H1 (cell line): ENCODE measurements at regions not wholly inside any gene's neighbourhood (a gene's known extent, or its start where the extent isn't known, plus 50 kb on each side); places are given as distances from the start of the nearest gene placed in this dataset.

ENCODE experiments used
- CTCF ChIA-PET: fragments of 300-600 bp; sonication (Branson Sonifier 250); formaldehyde crosslinking; loops from one replicate; lab custom pipeline; 2021; ENCODE audit not compliant: partially characterized antibody; lab: Charles Lee
- POLR2A ChIA-PET: fragments of 300-600 bp; sonication (Branson Sonifier 250); formaldehyde crosslinking; loops from one replicate; lab custom pipeline; 2021; ENCODE audit warnings: inconsistent platforms; ENCODE audit not compliant: partially characterized antibody; lab: Charles Lee
- DNase-seq, 2 experiments: peaks; one replicate each; pipeline versions ENCODE4 v3.0.0 to v3.0.0-alpha.2; 2010 to 2022; ENCODE audit warnings: low spot score in 2 of 2, low read depth in 1 of 2, mixed read lengths in 1 of 2
- FAIRE-seq: peaks from 2 replicates; lab custom pipeline; 2011; peaks lifted over from hg19 to GRCh38; lab: Jason Lieb, UNC
- H2AFZ ChIP-seq: 2 replicates; pipeline ENCODE4 v1.8.1; 2012; ENCODE audit warnings: low read length, inconsistent platforms
- H2AK5ac ChIP-seq: 2 replicates; pipeline ENCODE4 v1.6.1; 2013; ENCODE audit warnings: low read depth, low read length
- H2BK120ac ChIP-seq: replicated peaks from 2 replicates; pipeline ENCODE3; 2013; ENCODE audit warnings: low read depth, low read length, inconsistent platforms
- H2BK12ac ChIP-seq: 2 replicates; pipeline ENCODE4 v1.6.1; 2013; ENCODE audit warnings: low read depth, low read length
- H2BK15ac ChIP-seq: 2 replicates; pipeline ENCODE4 v1.6.1; 2013; ENCODE audit warnings: low read length
- H2BK20ac ChIP-seq: 2 replicates; pipeline ENCODE4 v1.6.1; 2013; ENCODE audit warnings: low read length
- H2BK5ac ChIP-seq: 2 replicates; pipeline ENCODE4 v1.6.1; 2013; ENCODE audit warnings: low read depth, low read length
- H3K14ac ChIP-seq: 2 replicates; pipeline ENCODE4 v1.6.1; 2013; ENCODE audit warnings: inconsistent platforms; ENCODE audit not compliant: insufficient read length
- H3K18ac ChIP-seq: 2 replicates; pipeline ENCODE4 v1.6.1; 2013; ENCODE audit warnings: low read length; ENCODE audit errors: extremely low read depth
- H3K23ac ChIP-seq: 2 replicates; pipeline ENCODE4 v1.6.1; 2013; ENCODE audit warnings: inconsistent platforms; ENCODE audit not compliant: insufficient read length
- H3K23me2 ChIP-seq: 2 replicates; pipeline ENCODE4 v1.6.1; 2013; ENCODE audit warnings: low read depth, low read length
- H3K27ac ChIP-seq: 2 replicates; pipeline ENCODE4 v1.6.1; 2011; ENCODE audit warnings: low read depth, low read length, inconsistent platforms
- H3K27me3 ChIP-seq, 4 experiments: replicated peaks in 1 of 4; 1 replicate in 1 of 4; 2 replicates in 3 of 4; pipeline versions ENCODE4 v1.6.1 to v1.8.1; 2011 to 2013; ENCODE audit warnings: low read length in 3 of 4, mild to moderate bottlenecking in 3 of 4, inconsistent platforms in 2 of 4, mixed read lengths in 2 of 4, moderate library complexity in 1 of 4; ENCODE audit not compliant: control insufficient read depth in 3 of 4, insufficient read depth in 3 of 4; ENCODE audit errors: extremely low read depth in 1 of 4
- H3K36me3 ChIP-seq, 4 experiments: 2 replicates each; pipeline versions ENCODE4 v1.6.1 to v1.8.1; 2011 to 2013; ENCODE audit warnings: mild to moderate bottlenecking in 4 of 4, low read length in 3 of 4, moderate library complexity in 2 of 4, control low read depth in 1 of 4, inconsistent platforms in 1 of 4; ENCODE audit not compliant: insufficient read depth in 4 of 4, control insufficient read depth in 2 of 4
- H3K4ac ChIP-seq: replicated peaks from 2 replicates; pipeline ENCODE3; 2013; ENCODE audit warnings: low read length, low read depth, mixed read lengths, inconsistent platforms; ENCODE audit not compliant: insufficient read length
- H3K4me1 ChIP-seq, 4 experiments: replicated peaks in 1 of 4; 1 replicate in 1 of 4; 2 replicates in 3 of 4; pipeline versions ENCODE4 v1.6.1 to v1.8.1; 2011 to 2013; ENCODE audit warnings: low read length in 3 of 4, inconsistent platforms in 2 of 4, mixed read lengths in 1 of 4; ENCODE audit not compliant: insufficient read depth in 4 of 4, control insufficient read depth in 3 of 4
- H3K4me2 ChIP-seq, 2 experiments: 2 replicates each; pipeline versions ENCODE4 v1.6.1 to v1.8.1; 2011 to 2013; ENCODE audit warnings: low read depth in 2 of 2, low read length in 2 of 2, control low read depth in 1 of 2, inconsistent platforms in 1 of 2, mild to moderate bottlenecking in 1 of 2; ENCODE audit not compliant: insufficient read depth in 1 of 2
- H3K4me3 ChIP-seq, 4 experiments: fragments of 200-600, 300-600 bp in 1 of 4; sonication (generic), shearing (Covaris generic), sonication (Bioruptor Twin) in 1 of 4; 2 replicates each; pipeline versions ENCODE4 v1.5.1 to v1.8.1; 2011 to 2016; ENCODE audit warnings: low read length in 4 of 4, low read depth in 3 of 4, control low read depth in 2 of 4, inconsistent platforms in 2 of 4, mild to moderate bottlenecking in 2 of 4, mixed read lengths in 1 of 4, moderate library complexity in 1 of 4; ENCODE audit not compliant: insufficient read depth in 2 of 4; ENCODE audit errors: extremely low read depth in 1 of 4
- H3K56ac ChIP-seq: replicated peaks from 2 replicates; pipeline ENCODE3; 2013; ENCODE audit warnings: low read depth, mild to moderate bottlenecking, mixed read lengths, low read length, inconsistent platforms; ENCODE audit not compliant: insufficient read length
- H3K79me1 ChIP-seq: 2 replicates; pipeline ENCODE4 v1.6.1; 2013; ENCODE audit warnings: low read depth, low read length, control low read depth
- H3K79me2 ChIP-seq, 2 experiments: 2 replicates each; pipeline versions ENCODE4 v1.6.1 to v1.8.1; 2012 to 2013; ENCODE audit warnings: low read length in 2 of 2, mild to moderate bottlenecking in 2 of 2, inconsistent platforms in 1 of 2; ENCODE audit not compliant: insufficient read depth in 2 of 2, control insufficient read depth in 1 of 2
- H3K9ac ChIP-seq, 4 experiments: replicated peaks in 1 of 4; 1 replicate in 1 of 4; 2 replicates in 3 of 4; pipeline versions ENCODE4 v1.6.1 to v1.8.1; 2011 to 2013; ENCODE audit warnings: low read depth in 3 of 4, low read length in 3 of 4, control low read depth in 2 of 4, mild to moderate bottlenecking in 2 of 4, moderate library complexity in 2 of 4, inconsistent platforms in 1 of 4; ENCODE audit errors: extremely low read depth in 1 of 4
- H3K9me3 ChIP-seq, 2 experiments: 2 replicates each; pipeline versions ENCODE4 v1.6.1 to v1.8.1; 2012 to 2013; ENCODE audit warnings: mild to moderate bottlenecking in 2 of 2, moderate library complexity in 2 of 2, control low read depth in 1 of 2, inconsistent platforms in 1 of 2, low read depth in 1 of 2, low read length in 1 of 2, mixed read lengths in 1 of 2; ENCODE audit not compliant: insufficient read depth in 2 of 2
- H4K20me1 ChIP-seq, 2 experiments: replicated peaks in 1 of 2; 2 replicates each; pipeline versions ENCODE3 to v1.8.1; 2011 to 2013; ENCODE audit warnings: inconsistent platforms in 2 of 2, low read length in 2 of 2, mild to moderate bottlenecking in 1 of 2; ENCODE audit not compliant: insufficient read depth in 2 of 2, control insufficient read depth in 1 of 2
- H4K5ac ChIP-seq: 2 replicates; pipeline ENCODE4 v1.6.1; 2013; ENCODE audit warnings: low read length, low read depth, mixed read lengths, inconsistent platforms; ENCODE audit not compliant: insufficient read length
- H4K8ac ChIP-seq: 2 replicates; pipeline ENCODE4 v1.8.0; 2013; ENCODE audit warnings: mild to moderate bottlenecking, moderate library complexity, low read length, inconsistent platforms; ENCODE audit not compliant: insufficient read depth; ENCODE audit errors: extremely low read depth
- H4K91ac ChIP-seq: replicated peaks from 2 replicates; pipeline ENCODE3; 2013; ENCODE audit warnings: low read length, mixed read lengths, inconsistent platforms; ENCODE audit not compliant: insufficient read length
- CTCF ChIP-seq, 3 experiments: IDR thresholded peaks; 1 replicate in 2 of 3; 2 replicates in 1 of 3; pipeline versions ENCODE4 v1.5.1 to v1.6.1; 2011; ENCODE audit warnings: low read length in 3 of 3, mild to moderate bottlenecking in 3 of 3, inconsistent platforms in 2 of 3, low read depth in 1 of 3, moderate library complexity in 1 of 3; ENCODE audit not compliant: insufficient read depth in 1 of 3; ENCODE audit errors: control extremely low read depth in 1 of 3
- RAD21 ChIP-seq, 2 experiments: IDR thresholded peaks in 1 of 2; conservative IDR thresholded peaks in 1 of 2; 2 replicates each; pipeline ENCODE4 v1.6.1; 2011; ENCODE audit warnings: low read depth in 2 of 2, low read length in 2 of 2, improper control_type of control experiment in 1 of 2, inconsistent platforms in 1 of 2, mild to moderate bottlenecking in 1 of 2, moderate library complexity in 1 of 2
- YY1 ChIP-seq: IDR thresholded peaks from 2 replicates; pipeline ENCODE4 v1.6.1; 2011; ENCODE audit warnings: low read depth, mild to moderate bottlenecking, low read length
- WGBS, 2 experiments: shearing (Covaris generic) in 1 of 2; methylation state at CpG; one replicate each; pipeline versions ENCODE4 v1.1.6 to v1.1.7; 2013 to 2015; ENCODE audit warnings: low lambda C conversion rate in 2 of 2, mixed read lengths in 2 of 2, inconsistent platforms in 1 of 2, low coverage in 1 of 2, missing lambda C conversion rate in 1 of 2; ENCODE audit not compliant: insufficient replicate concordance in 2 of 2, insufficient coverage in 1 of 2, insufficient read length in 1 of 2; ENCODE audit errors: extremely low coverage in 1 of 2, missing lambda C conversion rate in 1 of 2; 5-methylcytosine and 5-hydroxymethylcytosine counted together

- Histone ChIP-seq H3K23me2 (no peaks in the 10 kb centered on the region), H3K36me3 (no peaks in the 10 kb centered on the region), H3K9ac (no peak overlapping the region), H3K18ac (no peak overlapping the region), H3K4me2 (no peak overlapping the region), H4K91ac (no peak overlapping the region), H3K4ac (no peak overlapping the region), H4K8ac (no peak overlapping the region), H4K5ac (no peak overlapping the region), H3K23ac (no peak overlapping the region), H3K9me3 (peaks cover 0 to 3% of the 10 kb centered on the region in 2 experiments; a peak in 1 of 4 replicates), H2AK5ac (no peak overlapping the region), H2BK12ac (no peak overlapping the region), H3K79me1 (no peaks in the 10 kb centered on the region), H2BK20ac (no peak overlapping the region), H2BK120ac (no peak overlapping the region), H3K14ac (no peak overlapping the region), H3K4me1 (no peaks in the 10 kb centered on the region), H3K4me3 (no peak overlapping the region), H2AFZ (no peak overlapping the region), H3K27ac (no peak overlapping the region), H3K27me3 (no peaks in the 10 kb centered on the region), H4K20me1 (no peaks in the 10 kb centered on the region), H3K79me2 (no peaks in the 10 kb centered on the region), H2BK15ac (no peak overlapping the region), H3K56ac (no peak overlapping the region), H2BK5ac (no peak overlapping the region)
- DNase-seq = no peak
- TF ChIP-seq RAD21 (IDR thresholded peaks at IDR 0.05 in 1 of 2, conservative IDR thresholded peaks at IDR 0.05 in 1 of 2; ENCODE audit: low read depth in 2 of 2, low read length in 2 of 2) = peak in 1 of 2 experiments; percentile 21; a peak in 3 of 4 replicates
- TF ChIP-seq CTCF (IDR thresholded peaks at IDR 0.05; ENCODE audit: control extremely low read depth in 1 of 3, insufficient read depth in 1 of 3, low read depth in 1 of 3, low read length in 3 of 3) = peak in 2 of 3 experiments; percentile 3 to 42; a peak in 2 of 4 replicates
- no peak for TF ChIP-seq YY1
- WGBS, 2 experiments = 88% methylated on average over 1 of the region's 1 CpG; no CpG with 5 or more reads in 1 of the 2 experiments
- FAIRE-seq = no peak
- CTCF ChIA-PET = interaction anchor here (0.6 to 2.8 kb wide), 12 partner anchors 8 to 1739 kb away, joined by 3 to 12 read pairs (median 3); no protein-coding TSS in a partner anchor
- POLR2A ChIA-PET = interaction anchor here (0.7 kb wide), 1 partner anchor 59 kb away, joined by 3 read pairs; no protein-coding TSS in a partner anchor
These were observed 145.7 kb upstream of the ALG10 start for GRCh38 chr12:33876618-33877017.
